GM12873 (cell line): ENCODE measurements at regions not wholly inside any gene's neighbourhood (a gene's known extent, or its start where the extent isn't known, plus 50 kb on each side); places are given as distances from the start of the nearest gene placed in this dataset.

Experiments used
- CTCF ChIP-seq: IDR thresholded peaks from 2 replicates; pipeline ENCODE4 v1.5.1; 2012; ENCODE audit warnings: low read depth, mild to moderate bottlenecking, moderate library complexity, low read length, control low read depth; ENCODE audit not compliant: insufficient read depth; ENCODE audit errors: missing control alignments

GRCh38 chr12:16763901-16764300 lies 157.9 kb upstream of the LMO3 start:
- TF ChIP-seq CTCF, result no peak

GRCh38 chr12:16756833-16757555 lies 151.0 kb upstream of the LMO3 start:
- no peak for TF ChIP-seq CTCF

DNA sequence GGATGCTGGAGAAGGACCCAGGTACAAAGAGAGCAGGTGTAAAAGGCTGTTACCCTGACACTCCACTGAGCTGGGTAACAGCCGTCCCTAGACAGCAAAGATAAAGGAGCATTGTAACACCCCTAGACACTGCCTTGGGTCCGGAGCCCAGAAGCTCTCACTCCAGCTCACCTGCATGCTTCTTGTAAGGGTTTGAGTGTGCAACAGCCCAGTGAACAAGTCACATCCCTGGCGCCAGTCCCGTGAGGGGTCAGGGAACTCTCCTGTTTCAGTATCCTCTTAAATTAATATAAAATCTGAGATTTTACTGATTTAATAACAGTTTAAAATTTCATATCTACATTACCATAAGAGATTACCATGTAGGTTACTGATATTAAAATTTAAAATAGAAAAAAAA lies 124.8 kb upstream of the LMO3 start:
- no peak for TF ChIP-seq CTCF

- TF ChIP-seq CTCF, result no peak
Measured at GRCh38 chr12:16726879-16727278, 120.9 kb upstream of the LMO3 start.

DNA sequence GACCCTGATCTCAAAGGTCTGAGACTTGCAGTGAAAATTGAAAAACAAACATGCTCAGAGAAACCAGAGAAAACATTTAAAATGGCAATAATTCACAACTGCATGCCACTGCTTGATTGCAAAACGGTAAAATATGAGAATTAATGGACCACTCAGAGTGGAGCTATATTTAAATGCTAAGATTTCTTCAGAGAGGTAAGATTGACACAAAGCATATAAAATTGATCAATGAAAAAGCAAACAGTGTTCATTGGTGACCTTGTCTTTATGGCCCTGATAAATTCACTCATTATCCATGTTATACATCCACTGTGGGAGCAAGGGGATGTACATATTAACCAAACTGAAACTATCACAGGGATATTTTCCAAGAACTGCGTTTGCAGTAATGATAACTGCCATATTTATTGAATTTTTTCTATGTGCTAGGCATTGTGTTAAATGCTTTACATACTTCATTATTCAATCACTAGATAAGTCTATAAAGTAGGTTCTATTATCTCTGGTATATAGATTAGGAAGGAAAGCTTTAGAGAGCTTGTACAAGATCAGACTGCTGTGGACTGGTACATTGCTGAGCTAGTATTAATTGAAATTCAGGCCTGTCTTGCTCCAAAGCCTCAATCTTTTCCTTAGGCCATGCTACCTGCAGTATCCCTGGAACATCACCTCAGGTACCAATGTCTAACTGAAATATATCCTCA lies 113.9 kb upstream of the LMO3 start:
- TF ChIP-seq CTCF, result no peak

DNA sequence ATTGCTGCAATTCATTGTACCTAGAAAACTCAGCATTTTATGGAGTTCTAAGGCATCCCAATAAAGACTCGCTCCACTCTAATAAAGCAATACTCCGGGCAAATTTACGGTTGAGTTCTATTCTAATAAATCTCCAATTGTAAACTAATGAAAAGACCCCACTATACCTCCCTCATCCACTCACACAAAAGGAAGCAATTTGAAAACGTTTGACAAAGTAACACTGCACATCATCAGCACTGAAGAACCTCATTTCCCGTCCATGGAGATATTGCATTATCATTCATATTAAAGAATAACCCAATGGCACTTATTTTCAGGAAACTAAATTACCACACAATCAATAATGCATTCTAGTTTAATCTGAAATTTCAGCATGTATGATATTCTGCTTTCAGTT lies 111.0 kb upstream of the LMO3 start:
- no peak for TF ChIP-seq CTCF

GRCh38 chr12:16692099-16692498 lies 86.1 kb upstream of the LMO3 start:
- TF ChIP-seq CTCF, result no peak
